ENCODE measurements at regions not wholly inside any gene's neighbourhood (a gene's known extent, or its start where the extent isn't known, plus 50 kb on each side); places are given as distances from the start of the nearest gene placed in this dataset.

DNA sequence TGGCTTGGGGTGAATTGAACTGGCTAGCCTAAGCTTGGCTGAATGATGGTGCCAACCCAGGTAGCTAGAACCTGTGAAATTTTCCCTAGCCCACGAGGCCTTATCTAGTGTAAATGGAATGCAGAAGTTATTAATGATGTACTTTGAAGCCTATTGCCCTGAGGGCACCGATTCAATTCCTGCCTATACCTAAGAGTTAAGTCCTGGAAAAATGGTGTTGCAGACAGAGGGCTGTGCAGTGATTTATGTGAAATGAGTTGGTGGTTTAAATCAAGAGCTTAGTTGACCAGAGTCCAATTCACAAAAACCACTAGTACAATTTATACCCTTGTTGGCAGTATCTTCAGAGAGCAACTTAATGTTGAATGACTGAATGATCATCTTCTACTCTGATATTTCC lies 373.8 kb upstream of the JAG1 start:
- TF ChIP-seq POU2F2 (IDR thresholded peaks at IDR 0.05; ENCODE audit: low read depth, low read length) (no peak), POLR2A (IDR thresholded peaks at IDR 0.05; ENCODE audit: low read depth, low read length) (no peak), PAX5 (IDR thresholded peaks at IDR 0.05; ENCODE audit: insufficient read depth, low read length, severe bottlenecking) (no peak), POLR2AphosphoS5 (IDR thresholded peaks at IDR 0.05; ENCODE audit: low read depth, low read length) (no peak)
- FAIRE-seq (no peak), DNase-seq (ENCODE audit: insufficient read length, low spot score) (no peak)

GRCh38 chr20:11048739-11049138 lies 374.9 kb upstream of the JAG1 start:
- FAIRE-seq (no peak), DNase-seq (ENCODE audit: insufficient read length, low spot score) (no peak)
- TF ChIP-seq POLR2A (IDR thresholded peaks at IDR 0.05; ENCODE audit: low read depth, low read length) (no peak), POU2F2 (IDR thresholded peaks at IDR 0.05; ENCODE audit: low read depth, low read length) (no peak), SPI1 (IDR thresholded peaks at IDR 0.05; ENCODE audit: low read depth, low read length) (no peak), TAF1 (IDR thresholded peaks at IDR 0.05; ENCODE audit: low read depth, low read length) (no peak), POLR2AphosphoS5 (IDR thresholded peaks at IDR 0.05; ENCODE audit: low read depth, low read length) (no peak), PAX5 (IDR thresholded peaks at IDR 0.05; ENCODE audit: insufficient read depth, low read length, severe bottlenecking) (no peak)

DNA sequence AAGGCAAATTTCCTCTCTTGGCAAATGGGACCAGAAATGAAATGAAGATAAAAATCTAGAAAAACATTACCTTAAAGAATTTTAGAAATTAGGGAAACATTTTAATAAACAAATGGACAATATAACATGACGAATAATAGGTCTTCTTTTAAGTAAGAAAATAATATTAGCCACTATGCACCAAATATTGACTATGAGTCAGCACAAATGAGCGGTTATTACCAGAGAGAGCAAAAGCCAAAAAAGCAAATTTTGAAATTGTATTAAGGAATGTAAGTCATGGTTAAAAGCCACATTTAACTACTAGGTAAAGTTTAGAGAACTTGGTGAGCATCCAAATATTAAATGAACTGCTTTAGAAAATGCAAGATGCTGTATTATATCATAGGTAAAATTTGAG lies 376.6 kb upstream of the JAG1 start:
- DNase-seq (ENCODE audit: insufficient read length, low spot score) (no peak), FAIRE-seq (no peak)
- no peak for TF ChIP-seq SPI1 (IDR thresholded peaks at IDR 0.05; ENCODE audit: low read depth, low read length)
- no peak for TF ChIP-seq POU2F2 (IDR thresholded peaks at IDR 0.05; ENCODE audit: low read depth, low read length)
- no peak for TF ChIP-seq POLR2AphosphoS5 (IDR thresholded peaks at IDR 0.05; ENCODE audit: low read depth, low read length)
- TF ChIP-seq TAF1 (IDR thresholded peaks at IDR 0.05; ENCODE audit: low read depth, low read length) = no peak
- TF ChIP-seq PAX5 (IDR thresholded peaks at IDR 0.05; ENCODE audit: insufficient read depth, low read length, severe bottlenecking) = no peak
- TF ChIP-seq POLR2A (IDR thresholded peaks at IDR 0.05; ENCODE audit: low read depth, low read length) = no peak

- no peak for DNase-seq (ENCODE audit: insufficient read length, low spot score)
- FAIRE-seq = no peak
- no peak for TF ChIP-seq POU2F2 (IDR thresholded peaks at IDR 0.05; ENCODE audit: low read depth, low read length)
- TF ChIP-seq PAX5 (IDR thresholded peaks at IDR 0.05; ENCODE audit: insufficient read depth, low read length, severe bottlenecking) = no peak
- no peak for TF ChIP-seq TAF1 (IDR thresholded peaks at IDR 0.05; ENCODE audit: low read depth, low read length)
- TF ChIP-seq SPI1 (IDR thresholded peaks at IDR 0.05; ENCODE audit: low read depth, low read length) = no peak
- no peak for TF ChIP-seq POLR2AphosphoS5 (IDR thresholded peaks at IDR 0.05; ENCODE audit: low read depth, low read length)
- TF ChIP-seq POLR2A (IDR thresholded peaks at IDR 0.05; ENCODE audit: low read depth, low read length) = no peak
Observed at GRCh38 chr20:11051136-11051535, 377.3 kb upstream of the JAG1 start.

DNA sequence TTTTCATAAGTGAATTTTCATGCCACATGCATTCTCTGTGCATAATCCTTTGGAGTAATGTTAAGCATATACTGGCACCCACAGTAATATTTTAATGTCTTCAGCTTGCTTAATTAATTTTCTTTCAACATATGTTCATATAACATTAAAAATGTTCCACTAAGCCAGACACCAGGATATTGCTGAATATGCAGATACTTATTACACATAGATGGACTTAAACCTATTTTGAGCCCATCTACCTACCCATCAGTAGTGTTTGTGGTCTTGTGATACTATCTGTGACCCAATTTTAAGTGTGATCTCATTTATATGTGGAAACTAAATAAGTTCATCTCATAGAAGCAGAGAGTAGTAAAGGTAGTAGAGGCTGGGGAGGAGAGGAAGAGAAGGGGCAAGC lies 379.5 kb upstream of the JAG1 start:
- TF ChIP-seq TAF1 (IDR thresholded peaks at IDR 0.05; ENCODE audit: low read depth, low read length) (no peak), SPI1 (IDR thresholded peaks at IDR 0.05; ENCODE audit: low read depth, low read length) (no peak), PAX5 (IDR thresholded peaks at IDR 0.05; ENCODE audit: insufficient read depth, low read length, severe bottlenecking) (no peak), POLR2A (IDR thresholded peaks at IDR 0.05; ENCODE audit: low read depth, low read length) (no peak), POU2F2 (IDR thresholded peaks at IDR 0.05; ENCODE audit: low read depth, low read length) (no peak), POLR2AphosphoS5 (IDR thresholded peaks at IDR 0.05; ENCODE audit: low read depth, low read length) (no peak)
- FAIRE-seq (no peak), DNase-seq (ENCODE audit: insufficient read length, low spot score) (no peak)

DNA sequence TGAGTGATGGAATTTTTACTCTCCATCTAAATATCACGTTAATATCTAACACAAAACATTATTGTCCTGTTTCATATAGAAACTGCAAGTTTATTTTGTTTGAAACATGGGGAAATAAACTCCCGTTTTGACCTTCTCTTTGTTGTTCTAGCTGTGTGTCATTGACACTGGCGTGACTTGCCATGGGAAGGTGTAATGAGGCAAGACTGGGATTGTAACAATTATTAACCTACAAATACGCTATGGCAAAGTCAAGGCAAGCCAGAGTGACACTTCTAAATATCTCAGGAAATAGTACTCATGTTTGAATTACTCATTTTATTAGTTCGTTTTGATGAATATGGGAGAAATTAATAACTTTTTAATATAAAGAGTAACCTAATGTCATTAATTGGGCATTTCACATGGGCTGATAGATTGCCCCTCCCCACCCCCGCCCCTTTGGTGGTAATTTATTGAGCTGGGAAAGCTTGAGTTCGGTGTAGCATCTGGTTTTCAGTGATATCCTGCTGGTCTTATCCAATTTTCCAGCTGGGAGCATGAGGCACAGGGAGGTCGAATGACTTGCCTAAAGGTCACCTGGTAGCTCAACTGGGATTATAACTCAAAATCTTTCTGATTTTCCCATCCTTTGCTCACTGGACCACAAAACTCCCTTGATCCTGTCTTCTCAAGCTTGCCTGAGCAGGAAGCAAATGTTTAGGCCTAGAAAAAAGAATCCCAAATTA lies 380.6 kb upstream of the JAG1 start:
- FAIRE-seq = no peak
- no peak for TF ChIP-seq PAX5 (IDR thresholded peaks at IDR 0.05; ENCODE audit: insufficient read depth, low read length, severe bottlenecking)
- no peak for TF ChIP-seq POLR2AphosphoS5 (IDR thresholded peaks at IDR 0.05; ENCODE audit: low read depth, low read length)
- no peak for TF ChIP-seq POLR2A (IDR thresholded peaks at IDR 0.05; ENCODE audit: low read depth, low read length)
- TF ChIP-seq SPI1 (IDR thresholded peaks at IDR 0.05; ENCODE audit: low read depth, low read length) = no peak
- no peak for TF ChIP-seq TAF1 (IDR thresholded peaks at IDR 0.05; ENCODE audit: low read depth, low read length)
- no peak for TF ChIP-seq POU2F2 (IDR thresholded peaks at IDR 0.05; ENCODE audit: low read depth, low read length)
- no peak for DNase-seq (ENCODE audit: insufficient read length, low spot score)

GRCh38 chr20:11056414-11056813 lies 382.6 kb upstream of the JAG1 start:
- no peak for TF ChIP-seq PAX5 (IDR thresholded peaks at IDR 0.05; ENCODE audit: insufficient read depth, low read length, severe bottlenecking)
- no peak for TF ChIP-seq SPI1 (IDR thresholded peaks at IDR 0.05; ENCODE audit: low read depth, low read length)
- no peak for TF ChIP-seq POLR2AphosphoS5 (IDR thresholded peaks at IDR 0.05; ENCODE audit: low read depth, low read length)
- TF ChIP-seq TAF1 (IDR thresholded peaks at IDR 0.05; ENCODE audit: low read depth, low read length) = no peak
- no peak for TF ChIP-seq POLR2A (IDR thresholded peaks at IDR 0.05; ENCODE audit: low read depth, low read length)
- TF ChIP-seq POU2F2 (IDR thresholded peaks at IDR 0.05; ENCODE audit: low read depth, low read length) = no peak
- FAIRE-seq = no peak
- DNase-seq (ENCODE audit: insufficient read length, low spot score) = no peak

- DNase-seq (ENCODE audit: insufficient read length, low spot score) = no peak
- no peak for FAIRE-seq
- no peak for TF ChIP-seq POLR2AphosphoS5 (IDR thresholded peaks at IDR 0.05; ENCODE audit: low read depth, low read length)
Observed at GRCh38 chr20:11057624-11058023, 383.8 kb upstream of the JAG1 start.

DNA sequence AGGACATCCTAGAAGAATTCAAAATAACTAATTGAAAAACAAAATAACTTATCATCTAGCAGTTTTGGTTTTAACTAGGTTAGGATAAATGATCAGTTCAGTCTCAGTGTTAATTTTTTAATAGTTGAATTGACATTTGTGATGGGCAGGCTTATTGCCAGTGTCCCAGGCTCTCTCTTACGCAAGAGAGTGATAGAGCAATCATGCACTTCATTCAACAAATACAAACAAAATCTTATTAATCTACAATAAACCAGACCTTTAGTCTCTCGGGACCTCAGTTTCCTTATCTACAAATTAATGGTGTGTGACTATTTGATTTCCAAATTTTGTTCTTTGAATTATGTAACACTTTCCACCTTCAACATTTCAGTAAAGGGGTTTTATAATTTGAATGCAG lies 385.9 kb upstream of the JAG1 start:
- no peak for TF ChIP-seq TAF1 (IDR thresholded peaks at IDR 0.05; ENCODE audit: low read depth, low read length)
- TF ChIP-seq POU2F2 (IDR thresholded peaks at IDR 0.05; ENCODE audit: low read depth, low read length) = no peak
- no peak for TF ChIP-seq PAX5 (IDR thresholded peaks at IDR 0.05; ENCODE audit: insufficient read depth, low read length, severe bottlenecking)
- TF ChIP-seq POLR2A (IDR thresholded peaks at IDR 0.05; ENCODE audit: low read depth, low read length) = no peak
- TF ChIP-seq POLR2AphosphoS5 (IDR thresholded peaks at IDR 0.05; ENCODE audit: low read depth, low read length) = no peak
- TF ChIP-seq SPI1 (IDR thresholded peaks at IDR 0.05; ENCODE audit: low read depth, low read length) = no peak
- DNase-seq (ENCODE audit: insufficient read length, low spot score) (no peak), FAIRE-seq (no peak)
